ENCODE measurements at regions not wholly inside any gene's neighbourhood (a gene's known extent, or its start where the extent isn't known, plus 50 kb on each side); places are given as distances from the start of the nearest gene placed in this dataset.

- TF ChIP-seq CTCF (IDR thresholded peaks at IDR 0.05 in 8 of 11, conservative IDR thresholded peaks at IDR 0.05 in 3 of 11) (no peak), POLR2A (IDR thresholded peaks at IDR 0.05) (no peak), POLR2AphosphoS5 (IDR thresholded peaks at IDR 0.05) (no peak)
Observed at GRCh38 chrX:39850209-39850608, 247.5 kb downstream of the BCOR start.

All from spleen (tissue), 7 donors.